ENCODE measurements at regions not wholly inside any gene's neighbourhood (a gene's known extent, or its start where the extent isn't known, plus 50 kb on each side); places are given as distances from the start of the nearest gene placed in this dataset.

DNA sequence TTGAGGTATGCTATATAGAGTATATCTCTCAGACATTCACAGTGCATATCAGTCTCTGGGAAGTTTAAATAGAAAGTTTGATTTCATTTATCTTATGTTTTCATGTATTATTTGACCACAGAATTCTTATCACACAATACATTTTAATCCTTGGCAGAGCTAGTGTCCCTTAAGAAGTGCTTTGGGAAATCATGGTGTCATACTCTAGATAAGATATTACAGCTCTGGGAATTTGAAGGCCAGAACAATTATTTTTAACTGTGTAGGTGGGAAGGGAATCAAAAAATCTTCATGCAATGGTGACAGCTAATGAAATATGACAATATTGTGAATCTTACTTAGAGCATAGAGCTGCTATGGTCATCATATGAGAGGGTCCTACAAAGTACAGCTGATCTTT is 451.3 kb upstream of the FAM98A start:
- Histone ChIP-seq H3K27me3 (ENCODE audit: insufficient read depth) (no peaks in the 10 kb centered on the region), H3K27ac (ENCODE audit: low read depth in 2 of 2, low read length in 1 of 2) (no peak overlapping the region), H3K9me3 (no peaks in the 10 kb centered on the region), H3F3A (replicated peaks; ENCODE audit: insufficient read depth) (no peaks in the 10 kb centered on the region), H3K36me3 (replicated peaks in 1 of 2; ENCODE audit: control insufficient read depth in 1 of 2, insufficient read depth in 2 of 2, low read length in 1 of 2) (no peaks in the 10 kb centered on the region), H4K20me1 (ENCODE audit: insufficient read depth) (no peaks in the 10 kb centered on the region), H3K4me3 (ENCODE audit: low read depth in 2 of 2, low read length in 1 of 2) (no peak overlapping the region), H3K9me2 (no peaks in the 10 kb centered on the region), H2AFZ (ENCODE audit: low read depth) (no peak overlapping the region), H3K4me2 (no peak overlapping the region), H3K79me2 (ENCODE audit: insufficient read depth) (no peaks in the 10 kb centered on the region), H3K4me1 (ENCODE audit: control insufficient read depth in 1 of 2, insufficient read depth in 2 of 2, low read depth in 1 of 2, low read length in 1 of 2) (no peaks in the 10 kb centered on the region), H3K9ac (no peak overlapping the region)
- DNase-seq: no peak
- TF ChIP-seq EZH2phosphoT487 (IDR thresholded peaks at IDR 0.05; ENCODE audit: borderline replicate concordance, low read depth): no peak
- TF ChIP-seq, protein P1, sequence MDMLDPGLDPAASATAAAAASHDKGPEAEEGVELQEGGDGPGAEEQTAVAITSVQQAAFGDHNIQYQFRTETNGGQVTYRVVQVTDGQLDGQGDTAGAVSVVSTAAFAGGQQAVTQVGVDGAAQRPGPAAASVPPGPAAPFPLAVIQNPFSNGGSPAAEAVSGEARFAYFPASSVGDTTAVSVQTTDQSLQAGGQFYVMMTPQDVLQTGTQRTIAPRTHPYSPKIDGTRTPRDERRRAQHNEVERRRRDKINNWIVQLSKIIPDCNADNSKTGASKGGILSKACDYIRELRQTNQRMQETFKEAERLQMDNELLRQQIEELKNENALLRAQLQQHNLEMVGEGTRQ (IDR thresholded peaks at IDR 0.05; ENCODE audit: borderline replicate concordance, low read depth, low read length): no peak
- no peak for TF ChIP-seq RXRA (IDR thresholded peaks at IDR 0.05; ENCODE audit: borderline replicate concordance, low read depth)
- no peak for TF ChIP-seq RAD21 (IDR thresholded peaks at IDR 0.05; ENCODE audit: low read length)
- no peak for TF ChIP-seq POLR2AphosphoS5 (IDR thresholded peaks at IDR 0.05; ENCODE audit: low read depth, low read length)
- no peak for TF ChIP-seq FOSL2 (IDR thresholded peaks at IDR 0.05; ENCODE audit: borderline replicate concordance, low read depth)
- TF ChIP-seq MEF2A (IDR thresholded peaks at IDR 0.05; ENCODE audit: borderline replicate concordance, low read depth): no peak
- TF ChIP-seq TCF12 (IDR thresholded peaks at IDR 0.05): no peak
- no peak for TF ChIP-seq YY1 (IDR thresholded peaks at IDR 0.05; ENCODE audit: low read depth)
- TF ChIP-seq, protein P2, sequence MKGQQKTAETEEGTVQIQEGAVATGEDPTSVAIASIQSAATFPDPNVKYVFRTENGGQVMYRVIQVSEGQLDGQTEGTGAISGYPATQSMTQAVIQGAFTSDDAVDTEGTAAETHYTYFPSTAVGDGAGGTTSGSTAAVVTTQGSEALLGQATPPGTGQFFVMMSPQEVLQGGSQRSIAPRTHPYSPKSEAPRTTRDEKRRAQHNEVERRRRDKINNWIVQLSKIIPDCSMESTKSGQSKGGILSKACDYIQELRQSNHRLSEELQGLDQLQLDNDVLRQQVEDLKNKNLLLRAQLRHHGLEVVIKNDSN (IDR thresholded peaks at IDR 0.05; ENCODE audit: borderline replicate concordance, low read depth): no peak
- TF ChIP-seq, protein P3, sequence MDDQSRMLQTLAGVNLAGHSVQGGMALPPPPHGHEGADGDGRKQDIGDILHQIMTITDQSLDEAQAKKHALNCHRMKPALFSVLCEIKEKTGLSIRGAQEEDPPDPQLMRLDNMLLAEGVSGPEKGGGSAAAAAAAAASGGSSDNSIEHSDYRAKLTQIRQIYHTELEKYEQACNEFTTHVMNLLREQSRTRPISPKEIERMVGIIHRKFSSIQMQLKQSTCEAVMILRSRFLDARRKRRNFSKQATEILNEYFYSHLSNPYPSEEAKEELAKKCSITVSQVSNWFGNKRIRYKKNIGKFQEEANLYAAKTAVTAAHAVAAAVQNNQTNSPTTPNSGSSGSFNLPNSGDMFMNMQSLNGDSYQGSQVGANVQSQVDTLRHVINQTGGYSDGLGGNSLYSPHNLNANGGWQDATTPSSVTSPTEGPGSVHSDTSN (IDR thresholded peaks at IDR 0.05): no peak
- TF ChIP-seq EP300 (IDR thresholded peaks at IDR 0.05; ENCODE audit: borderline replicate concordance in 1 of 2, low read depth in 1 of 2, low read length in 1 of 2): no peak
- TF ChIP-seq FOXJ3 (CRISPR knock-in tag; IDR thresholded peaks at IDR 0.05): no peak
- TF ChIP-seq, protein P4, sequence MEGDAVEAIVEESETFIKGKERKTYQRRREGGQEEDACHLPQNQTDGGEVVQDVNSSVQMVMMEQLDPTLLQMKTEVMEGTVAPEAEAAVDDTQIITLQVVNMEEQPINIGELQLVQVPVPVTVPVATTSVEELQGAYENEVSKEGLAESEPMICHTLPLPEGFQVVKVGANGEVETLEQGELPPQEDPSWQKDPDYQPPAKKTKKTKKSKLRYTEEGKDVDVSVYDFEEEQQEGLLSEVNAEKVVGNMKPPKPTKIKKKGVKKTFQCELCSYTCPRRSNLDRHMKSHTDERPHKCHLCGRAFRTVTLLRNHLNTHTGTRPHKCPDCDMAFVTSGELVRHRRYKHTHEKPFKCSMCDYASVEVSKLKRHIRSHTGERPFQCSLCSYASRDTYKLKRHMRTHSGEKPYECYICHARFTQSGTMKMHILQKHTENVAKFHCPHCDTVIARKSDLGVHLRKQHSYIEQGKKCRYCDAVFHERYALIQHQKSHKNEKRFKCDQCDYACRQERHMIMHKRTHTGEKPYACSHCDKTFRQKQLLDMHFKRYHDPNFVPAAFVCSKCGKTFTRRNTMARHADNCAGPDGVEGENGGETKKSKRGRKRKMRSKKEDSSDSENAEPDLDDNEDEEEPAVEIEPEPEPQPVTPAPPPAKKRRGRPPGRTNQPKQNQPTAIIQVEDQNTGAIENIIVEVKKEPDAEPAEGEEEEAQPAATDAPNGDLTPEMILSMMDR (IDR thresholded peaks at IDR 0.05): no peak
- TF ChIP-seq NFIC (IDR thresholded peaks at IDR 0.05; ENCODE audit: borderline replicate concordance): no peak
- TF ChIP-seq, protein P5, sequence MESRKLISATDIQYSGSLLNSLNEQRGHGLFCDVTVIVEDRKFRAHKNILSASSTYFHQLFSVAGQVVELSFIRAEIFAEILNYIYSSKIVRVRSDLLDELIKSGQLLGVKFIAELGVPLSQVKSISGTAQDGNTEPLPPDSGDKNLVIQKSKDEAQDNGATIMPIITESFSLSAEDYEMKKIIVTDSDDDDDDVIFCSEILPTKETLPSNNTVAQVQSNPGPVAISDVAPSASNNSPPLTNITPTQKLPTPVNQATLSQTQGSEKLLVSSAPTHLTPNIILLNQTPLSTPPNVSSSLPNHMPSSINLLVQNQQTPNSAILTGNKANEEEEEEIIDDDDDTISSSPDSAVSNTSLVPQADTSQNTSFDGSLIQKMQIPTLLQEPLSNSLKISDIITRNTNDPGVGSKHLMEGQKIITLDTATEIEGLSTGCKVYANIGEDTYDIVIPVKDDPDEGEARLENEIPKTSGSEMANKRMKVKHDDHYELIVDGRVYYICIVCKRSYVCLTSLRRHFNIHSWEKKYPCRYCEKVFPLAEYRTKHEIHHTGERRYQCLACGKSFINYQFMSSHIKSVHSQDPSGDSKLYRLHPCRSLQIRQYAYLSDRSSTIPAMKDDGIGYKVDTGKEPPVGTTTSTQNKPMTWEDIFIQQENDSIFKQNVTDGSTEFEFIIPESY (IDR thresholded peaks at IDR 0.05; ENCODE audit: borderline replicate concordance, low read depth): no peak
- no peak for TF ChIP-seq SIN3A (IDR thresholded peaks at IDR 0.05; ENCODE audit: borderline replicate concordance, low read depth, low read length)
- no peak for TF ChIP-seq NRF1 (IDR thresholded peaks at IDR 0.05; ENCODE audit: low read depth, low read length)
- TF ChIP-seq, protein P6, sequence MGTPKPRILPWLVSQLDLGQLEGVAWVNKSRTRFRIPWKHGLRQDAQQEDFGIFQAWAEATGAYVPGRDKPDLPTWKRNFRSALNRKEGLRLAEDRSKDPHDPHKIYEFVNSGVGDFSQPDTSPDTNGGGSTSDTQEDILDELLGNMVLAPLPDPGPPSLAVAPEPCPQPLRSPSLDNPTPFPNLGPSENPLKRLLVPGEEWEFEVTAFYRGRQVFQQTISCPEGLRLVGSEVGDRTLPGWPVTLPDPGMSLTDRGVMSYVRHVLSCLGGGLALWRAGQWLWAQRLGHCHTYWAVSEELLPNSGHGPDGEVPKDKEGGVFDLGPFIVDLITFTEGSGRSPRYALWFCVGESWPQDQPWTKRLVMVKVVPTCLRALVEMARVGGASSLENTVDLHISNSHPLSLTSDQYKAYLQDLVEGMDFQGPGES (IDR thresholded peaks at IDR 0.05; ENCODE audit: low read depth, low read length): no peak
- POLR2A ChIA-PET: no interaction called here
- CTCF ChIA-PET: interaction anchor here (0.9 kb wide), 1 partner anchor 16 kb away, joined by 3 read pairs; no protein-coding TSS in a partner anchor

All from SK-N-SH (cell line).